Right lung (tissue), 2 donors: ENCODE measurements at regions not wholly inside any gene's neighbourhood (a gene's known extent, or its start where the extent isn't known, plus 50 kb on each side); places are given as distances from the start of the nearest gene placed in this dataset.
A peak's percentile ranks its signal among the peaks of the same experiment; 100 is the strongest.

Source experiments
- DNase-seq, 2 donors: peaks; one replicate each; pipeline ENCODE4 v3.0.0-alpha.2; 2013

- no peak for DNase-seq
Observed at GRCh38 chr18:46321955-46322354, 217.8 kb downstream of the HAUS1 start.

- no peak for DNase-seq
Observed at GRCh38 chr18:46322411-46322891, 218.3 kb downstream of the HAUS1 start.

- DNase-seq: no peak
Observed at GRCh38 chr18:46322941-46323340, 218.8 kb downstream of the HAUS1 start.

GRCh38 chr18:46324087-46324955 lies 220.1 kb downstream of the HAUS1 start:
- no peak for DNase-seq

GRCh38 chr18:46325895-46326294 lies 221.7 kb downstream of the HAUS1 start:
- DNase-seq: no peak

- DNase-seq: no peak
Observed at GRCh38 chr18:46329736-46330246, 225.6 kb downstream of the HAUS1 start.

- DNase-seq: no peak
Observed at GRCh38 chr18:46331316-46331715, 227.1 kb downstream of the HAUS1 start.

- no peak for DNase-seq
Observed at GRCh38 chr18:46332286-46332801, 228.2 kb downstream of the HAUS1 start.

- DNase-seq: peak in 1 of 2 donors; percentile 6
Observed at GRCh38 chr18:46332921-46333341, 228.7 kb downstream of the HAUS1 start.

- peak; percentile 53 to 57 for DNase-seq
Observed at GRCh38 chr18:46333431-46334135, 229.4 kb downstream of the HAUS1 start.

- peak; percentile 37 to 45 for DNase-seq
Observed at GRCh38 chr18:46334868-46335281, 230.7 kb downstream of the HAUS1 start.

GRCh38 chr18:46335534-46336101 lies 231.4 kb downstream of the HAUS1 start:
- peak; percentile 66 to 69 for DNase-seq

- peak; percentile 56 to 57 for DNase-seq
Observed at GRCh38 chr18:46336278-46337111, 232.3 kb downstream of the HAUS1 start.

GRCh38 chr18:46337271-46337670 lies 233.1 kb downstream of the HAUS1 start:
- DNase-seq: no peak

GRCh38 chr18:46338205-46338604 lies 234.0 kb downstream of the HAUS1 start:
- DNase-seq: no peak

GRCh38 chr18:46338766-46339165 lies 234.6 kb downstream of the HAUS1 start:
- DNase-seq: no peak

GRCh38 chr18:46340716-46341115 lies 236.5 kb downstream of the HAUS1 start:
- DNase-seq: no peak

- DNase-seq: no peak
Observed at GRCh38 chr18:46341986-46342525, 237.9 kb downstream of the HAUS1 start.

GRCh38 chr18:46343456-46343855 lies 239.3 kb downstream of the HAUS1 start:
- no peak for DNase-seq

GRCh38 chr18:46343931-46344372 lies 239.8 kb downstream of the HAUS1 start:
- DNase-seq: peak in 1 of 2 donors; percentile 25
